Peyer's patch (tissue), 4 donors: ENCODE measurements at regions not wholly inside any gene's neighbourhood (a gene's known extent, or its start where the extent isn't known, plus 50 kb on each side); places are given as distances from the start of the nearest gene placed in this dataset.

ENCODE experiments used
- CTCF ChIP-seq, 6 experiments: fragments of 450-650 bp in 4 of 6; fragments of 200-600 bp in 2 of 6; sonication (generic) in 1 of 6; IDR thresholded peaks; one replicate each; pipeline ENCODE4 v1.5.1; 2017 to 2019; ENCODE audit warnings: antibody characterized with exemption in 6 of 6, mild to moderate bottlenecking in 3 of 6, moderate library complexity in 1 of 6
- POLR2A ChIP-seq, 2 donors: fragments of 450-650 bp; IDR thresholded peaks; one replicate each; pipeline ENCODE4 v1.5.1; 2017; ENCODE audit warnings: antibody characterized with exemption in 2 of 2, mild to moderate bottlenecking in 2 of 2, moderate library complexity in 2 of 2

- TF ChIP-seq CTCF (IDR thresholded peaks at IDR 0.05): no peak
- TF ChIP-seq POLR2A (IDR thresholded peaks at IDR 0.05): no peak
Observed at GRCh38 chr10:105973360-105973759, 1191.1 kb downstream of the SORCS1 start.
